H9 (cell line): ENCODE measurements at regions not wholly inside any gene's neighbourhood (a gene's known extent, or its start where the extent isn't known, plus 50 kb on each side); places are given as distances from the start of the nearest gene placed in this dataset.

Experiments used
- DNase-seq: peaks from one replicate; pipeline ENCODE4 v3.0.0-alpha.2; 2017
- H2AFZ ChIP-seq: one replicate; pipeline ENCODE4 v1.6.1; 2013; ENCODE audit warnings: mild to moderate bottlenecking, low read length, control low read depth, moderate library complexity
- H2AK5ac ChIP-seq: 2 replicates; pipeline ENCODE4 v1.6.1; 2013; ENCODE audit warnings: low read length, control low read depth, mixed read lengths; ENCODE audit not compliant: insufficient read length
- H2BK120ac ChIP-seq: one replicate; pipeline ENCODE4 v1.6.1; 2013; ENCODE audit warnings: low read depth, mild to moderate bottlenecking, low read length, control low read depth, inconsistent platforms; ENCODE audit not compliant: poor library complexity, severe bottlenecking
- H2BK12ac ChIP-seq: 2 replicates; pipeline ENCODE4 v1.6.1; 2013; ENCODE audit warnings: low read length, control low read depth, mixed read lengths, low read depth; ENCODE audit not compliant: insufficient read length
- H2BK15ac ChIP-seq: 2 replicates; pipeline ENCODE4 v1.6.1; 2013; ENCODE audit warnings: low read depth, low read length, control low read depth
- H2BK20ac ChIP-seq: one replicate; pipeline ENCODE4 v1.6.1; 2013; ENCODE audit warnings: low read depth, mild to moderate bottlenecking, low read length, control low read depth, inconsistent platforms; ENCODE audit not compliant: poor library complexity, severe bottlenecking
- H2BK5ac ChIP-seq: 2 replicates; pipeline ENCODE4 v1.6.1; 2013; ENCODE audit warnings: low read length, control low read depth, mixed read lengths; ENCODE audit not compliant: insufficient read length
- H3K14ac ChIP-seq: 2 replicates; pipeline ENCODE4 v1.6.1; 2013; ENCODE audit warnings: low read length, control low read depth; ENCODE audit not compliant: insufficient read depth
- H3K18ac ChIP-seq: 2 replicates; pipeline ENCODE4 v1.6.1; 2013; ENCODE audit warnings: low read depth, mild to moderate bottlenecking, mixed read lengths, low read length, control low read depth; ENCODE audit not compliant: insufficient read length
- H3K23ac ChIP-seq: 2 replicates; pipeline ENCODE4 v1.6.1; 2013; ENCODE audit warnings: low read length, control low read depth, mixed read lengths, low read depth; ENCODE audit not compliant: insufficient read length
- H3K23me2 ChIP-seq: 2 replicates; pipeline ENCODE4 v1.6.1; 2013; ENCODE audit warnings: low read depth, mild to moderate bottlenecking, mixed read lengths, low read length, control low read depth; ENCODE audit not compliant: insufficient read length, poor library complexity, severe bottlenecking
- H3K27ac ChIP-seq: 2 replicates; pipeline ENCODE4 v1.5.1; 2013; ENCODE audit warnings: low read length, control low read depth, mixed read lengths, low read depth; ENCODE audit not compliant: insufficient read length
- H3K27me3 ChIP-seq: 2 replicates; pipeline ENCODE4 v1.6.1; 2013; ENCODE audit warnings: low read length, control low read depth, inconsistent platforms; ENCODE audit not compliant: insufficient read depth
- H3K4ac ChIP-seq: 2 replicates; pipeline ENCODE4 v1.6.1; 2013; ENCODE audit warnings: low read depth, mild to moderate bottlenecking, control low read depth, inconsistent platforms, low read length, moderate library complexity
- H3K4me1 ChIP-seq: 2 replicates; pipeline ENCODE4 v1.6.1; 2013; ENCODE audit warnings: low read length, control low read depth, inconsistent platforms; ENCODE audit not compliant: insufficient read depth
- H3K4me2 ChIP-seq: 2 replicates; pipeline ENCODE4 v1.6.1; 2013; ENCODE audit warnings: low read length, control low read depth, mixed read lengths; ENCODE audit not compliant: insufficient read length, insufficient read depth
- H3K56ac ChIP-seq: 2 replicates; pipeline ENCODE4 v1.6.1; 2013; ENCODE audit warnings: low read depth, mild to moderate bottlenecking, mixed read lengths, low read length, control low read depth; ENCODE audit not compliant: insufficient read length
- H3K79me1 ChIP-seq: 2 replicates; pipeline ENCODE4 v1.6.1; 2013; ENCODE audit warnings: low read depth, mild to moderate bottlenecking, moderate library complexity, low read length, control low read depth, inconsistent platforms; ENCODE audit not compliant: insufficient read depth, poor library complexity, severe bottlenecking
- H3K79me2 ChIP-seq: 2 replicates; pipeline ENCODE4 v1.6.1; 2013; ENCODE audit warnings: low read length, control low read depth, inconsistent platforms; ENCODE audit not compliant: insufficient read depth
- H3K9ac ChIP-seq: 2 replicates; pipeline ENCODE4 v1.6.1; 2013; ENCODE audit warnings: low read length, control low read depth, mixed read lengths; ENCODE audit not compliant: insufficient read length; ENCODE audit errors: extremely low read depth
- H3K9me3 ChIP-seq: one replicate; pipeline ENCODE4 v1.6.1; 2013; ENCODE audit warnings: low read depth, low read length, inconsistent platforms; ENCODE audit not compliant: control insufficient read depth
- H3T11ph ChIP-seq: one replicate; pipeline ENCODE4 v1.6.1; 2013; ENCODE audit warnings: mild to moderate bottlenecking, low read length, control low read depth, inconsistent platforms
- H4K20me1 ChIP-seq: one replicate; pipeline ENCODE4 v1.6.1; 2013; ENCODE audit not compliant: control insufficient read depth, insufficient read length, insufficient read depth
- H4K5ac ChIP-seq: 2 replicates; pipeline ENCODE4 v1.6.1; 2013; ENCODE audit warnings: low read depth, mild to moderate bottlenecking, mixed read lengths, low read length, control low read depth; ENCODE audit not compliant: insufficient read length
- H4K8ac ChIP-seq: replicated peaks from 2 replicates; pipeline ENCODE4 v1.6.1; 2013; ENCODE audit warnings: low read length, control low read depth, mixed read lengths, low read depth; ENCODE audit not compliant: insufficient read length
- H4K91ac ChIP-seq: 2 replicates; pipeline ENCODE4 v1.6.1; 2013; ENCODE audit warnings: low read depth, mild to moderate bottlenecking, moderate library complexity, mixed read lengths, low read length, control low read depth; ENCODE audit not compliant: insufficient read length
- H3K27ac Mint-ChIP-seq, 3 experiments: 2 replicates in 2 of 3; 3 replicates in 1 of 3; pipeline ENCODE4 v1.8.0; 2020 to 2021; ENCODE audit warnings: mixed read lengths in 3 of 3, mild to moderate bottlenecking in 1 of 3, moderate library complexity in 1 of 3
- H3K27me3 Mint-ChIP-seq: 2 replicates; pipeline ENCODE4 v1.8.0; 2021; ENCODE audit warnings: low read depth, mild to moderate bottlenecking, moderate library complexity, mixed read lengths
- H3K36me3 Mint-ChIP-seq, 3 experiments: 2 replicates in 2 of 3; 3 replicates in 1 of 3; pipeline ENCODE4 v1.8.0; 2020 to 2021; ENCODE audit warnings: low read depth in 3 of 3, mixed read lengths in 3 of 3; ENCODE audit not compliant: insufficient read depth in 1 of 3
- H3K4me1 Mint-ChIP-seq, 2 experiments: 2 replicates each; pipeline ENCODE4 v1.8.0; 2020; ENCODE audit warnings: mixed read lengths in 2 of 2
- H3K4me3 Mint-ChIP-seq, 2 experiments: 2 replicates in 1 of 2; 3 replicates in 1 of 2; pipeline ENCODE4 v1.8.0; 2020 to 2021; ENCODE audit warnings: mild to moderate bottlenecking in 2 of 2, mixed read lengths in 2 of 2, moderate library complexity in 1 of 2
- H3K9me3 Mint-ChIP-seq, 2 experiments: 2 replicates in 1 of 2; 3 replicates in 1 of 2; pipeline ENCODE4 v1.8.0; 2020; ENCODE audit warnings: mild to moderate bottlenecking in 2 of 2, mixed read lengths in 2 of 2, moderate library complexity in 1 of 2
- CTCF ChIP-seq: fragments of 200-600 bp; sonication (generic); conservative IDR thresholded peaks from 3 replicates; pipeline ENCODE4 v1.8.0; 2021; ENCODE audit warnings: antibody characterized with exemption, mild to moderate bottlenecking
- WGBS: extraction: QIAGEN DNeasy Blood & Tissue Kit; methylation state at CpG from one replicate; pipeline ENCODE4 v1.1.7; 2013; ENCODE audit warnings: missing lambda C conversion rate, low lambda C conversion rate, mixed read lengths; ENCODE audit not compliant: insufficient read length; ENCODE audit errors: extremely low coverage; 5-methylcytosine and 5-hydroxymethylcytosine counted together

- no peak for TF ChIP-seq CTCF
- Histone ChIP-seq H3K23ac (no peak overlapping the region), H3K79me1 (no peaks in the 10 kb centered on the region), H3T11ph (no peak overlapping the region), H3K4me1 (peaks cover 5% of the 10 kb centered on the region; the same call in 1 of the 2 replicates), H3K14ac (no peak overlapping the region), H3K4me2 (no peak overlapping the region), H4K91ac (no peak overlapping the region), H3K27ac (no peak overlapping the region), H2BK15ac (no peak overlapping the region), H4K8ac (no peak overlapping the region), H3K79me2 (no peaks in the 10 kb centered on the region), H3K9me3 (no peaks in the 10 kb centered on the region), H3K56ac (no peak overlapping the region), H3K27me3 (no peaks in the 10 kb centered on the region), H3K4ac (no peak overlapping the region), H2AK5ac (no peak overlapping the region), H3K9ac (no peak overlapping the region), H2BK20ac (no peak overlapping the region), H2BK5ac (no peak overlapping the region), H2AFZ (no peak overlapping the region), H4K20me1 (no peaks in the 10 kb centered on the region), H2BK12ac (no peak overlapping the region), H2BK120ac (no peak overlapping the region), H3K23me2 (no peaks in the 10 kb centered on the region), H4K5ac (no peak overlapping the region), H3K18ac (no peak overlapping the region)
- Mint-ChIP-seq H3K27me3 (no peaks in the 10 kb centered on the region), H3K9me3 (no peaks in the 10 kb centered on the region), H3K4me3 (no peak overlapping the region), H3K4me1 (peaks cover 14 to 23% of the 10 kb centered on the region in 2 experiments), H3K36me3 (no peaks in the 10 kb centered on the region), H3K27ac (no peak overlapping the region)
- WGBS = no CpG with 5 or more reads among the region's 9 CpGs
- DNase-seq = no peak
Observed at GRCh38 chr4:81632581-81633299, 161.0 kb upstream of the RASGEF1B start.
